SK-N-SH treated with all-trans-retinoic acid at 6 μM for 48 hours (cell line): ENCODE measurements at regions not wholly inside any gene's neighbourhood (a gene's known extent, or its start where the extent isn't known, plus 50 kb on each side); places are given as distances from the start of the nearest gene placed in this dataset.

ENCODE experiments used
- BACH2 ChIP-seq: fragments of 250-450 bp; sonication (Bioruptor Pico); IDR thresholded peaks from 2 replicates; pipeline ENCODE4 v1.9.0; 2021; ENCODE audit warnings: mild to moderate bottlenecking, borderline replicate concordance
- GLIS3 ChIP-seq: fragments of 250-450 bp; sonication (Bioruptor Pico); IDR thresholded peaks from 2 replicates; pipeline ENCODE4 v1.5.0; 2020; ENCODE audit warnings: mild to moderate bottlenecking, moderate library complexity
- SNAI2 ChIP-seq: fragments of 250-450 bp; sonication (Bioruptor Pico); IDR thresholded peaks from 2 replicates; pipeline ENCODE4 v1.5.0; 2020; ENCODE audit warnings: mild to moderate bottlenecking, moderate library complexity
- TCF4 ChIP-seq: fragments of 250-450 bp; sonication (Bioruptor Pico); IDR thresholded peaks from 2 replicates; pipeline ENCODE4 v1.8.0; 2021; ENCODE audit warnings: mild to moderate bottlenecking, moderate library complexity, borderline replicate concordance
- TOX ChIP-seq: fragments of 250-450 bp; sonication (Bioruptor Pico); IDR thresholded peaks from 2 replicates; pipeline ENCODE4 v1.8.0; 2021; ENCODE audit warnings: mild to moderate bottlenecking, moderate library complexity, borderline replicate concordance
- ZFP3 ChIP-seq: fragments of 250-450 bp; sonication (Bioruptor Pico); IDR thresholded peaks from 2 replicates; pipeline ENCODE4 v1.5.0; 2020; ENCODE audit warnings: mild to moderate bottlenecking, moderate library complexity
- ZFP30 ChIP-seq: fragments of 450-650 bp; formaldehyde crosslinking; IDR thresholded peaks from 2 replicates; pipeline ENCODE4 v1.5.0; 2022; ENCODE audit warnings: mild to moderate bottlenecking, moderate library complexity
- ZNF8 ChIP-seq: fragments of 450-650 bp; formaldehyde crosslinking; IDR thresholded peaks from 2 replicates; pipeline ENCODE4 v1.5.0; 2020; ENCODE audit warnings: mild to moderate bottlenecking, moderate library complexity
- TF ChIP-seq, protein P1 (sequence below): fragments of 250-450 bp; sonication (Bioruptor Pico); IDR thresholded peaks from 2 replicates; pipeline ENCODE4 v1.5.0; 2020; ENCODE audit warnings: mild to moderate bottlenecking, moderate library complexity
- TF ChIP-seq, protein P2 (sequence below): fragments of 250-450 bp; sonication (Bioruptor Pico); IDR thresholded peaks from 2 replicates; pipeline ENCODE4 v1.5.1; 2021; ENCODE audit warnings: mild to moderate bottlenecking, moderate library complexity
- TF ChIP-seq, protein P3 (sequence below): fragments of 250-450 bp; sonication (Bioruptor Pico); IDR thresholded peaks from 2 replicates; pipeline ENCODE4 v1.8.0; 2020; ENCODE audit warnings: mild to moderate bottlenecking, moderate library complexity, borderline replicate concordance
- TF ChIP-seq, protein P4 (sequence below): fragments of 250-450 bp; sonication (Bioruptor Pico); IDR thresholded peaks from 2 replicates; pipeline ENCODE4 v1.5.1; 2020; ENCODE audit warnings: low read depth, mild to moderate bottlenecking, moderate library complexity

DNA sequence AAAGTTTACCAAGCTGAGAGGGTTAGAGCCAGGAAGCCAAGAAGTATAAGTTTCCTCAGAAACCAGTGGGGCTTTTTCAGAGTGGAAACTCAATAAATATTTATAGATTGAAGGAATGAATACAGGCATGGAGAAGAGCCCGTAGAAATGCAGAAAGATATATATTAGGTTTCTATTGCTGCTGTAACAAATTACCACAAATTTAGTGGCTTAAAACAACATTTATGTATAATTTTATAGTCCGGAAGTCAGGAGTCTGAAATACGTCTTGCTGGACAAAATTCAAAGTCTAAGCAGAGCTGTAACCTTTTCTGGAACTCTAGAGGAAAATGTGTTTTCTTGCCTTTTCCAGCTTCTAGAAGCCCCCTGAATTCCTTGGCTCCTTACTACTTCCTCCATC, 107.3 kb upstream of the SEMA3D start:
- TF ChIP-seq BACH2 (CRISPR knock-in tag) (no peak), GLIS3 (CRISPR knock-in tag) (no peak), SNAI2 (CRISPR knock-in tag) (no peak), TOX (no peak), ZFP30 (CRISPR knock-in tag) (no peak), ZFP3 (CRISPR knock-in tag) (no peak), ZNF8 (no peak), TCF4 (CRISPR knock-in tag) (no peak)
- TF ChIP-seq, protein P1, sequence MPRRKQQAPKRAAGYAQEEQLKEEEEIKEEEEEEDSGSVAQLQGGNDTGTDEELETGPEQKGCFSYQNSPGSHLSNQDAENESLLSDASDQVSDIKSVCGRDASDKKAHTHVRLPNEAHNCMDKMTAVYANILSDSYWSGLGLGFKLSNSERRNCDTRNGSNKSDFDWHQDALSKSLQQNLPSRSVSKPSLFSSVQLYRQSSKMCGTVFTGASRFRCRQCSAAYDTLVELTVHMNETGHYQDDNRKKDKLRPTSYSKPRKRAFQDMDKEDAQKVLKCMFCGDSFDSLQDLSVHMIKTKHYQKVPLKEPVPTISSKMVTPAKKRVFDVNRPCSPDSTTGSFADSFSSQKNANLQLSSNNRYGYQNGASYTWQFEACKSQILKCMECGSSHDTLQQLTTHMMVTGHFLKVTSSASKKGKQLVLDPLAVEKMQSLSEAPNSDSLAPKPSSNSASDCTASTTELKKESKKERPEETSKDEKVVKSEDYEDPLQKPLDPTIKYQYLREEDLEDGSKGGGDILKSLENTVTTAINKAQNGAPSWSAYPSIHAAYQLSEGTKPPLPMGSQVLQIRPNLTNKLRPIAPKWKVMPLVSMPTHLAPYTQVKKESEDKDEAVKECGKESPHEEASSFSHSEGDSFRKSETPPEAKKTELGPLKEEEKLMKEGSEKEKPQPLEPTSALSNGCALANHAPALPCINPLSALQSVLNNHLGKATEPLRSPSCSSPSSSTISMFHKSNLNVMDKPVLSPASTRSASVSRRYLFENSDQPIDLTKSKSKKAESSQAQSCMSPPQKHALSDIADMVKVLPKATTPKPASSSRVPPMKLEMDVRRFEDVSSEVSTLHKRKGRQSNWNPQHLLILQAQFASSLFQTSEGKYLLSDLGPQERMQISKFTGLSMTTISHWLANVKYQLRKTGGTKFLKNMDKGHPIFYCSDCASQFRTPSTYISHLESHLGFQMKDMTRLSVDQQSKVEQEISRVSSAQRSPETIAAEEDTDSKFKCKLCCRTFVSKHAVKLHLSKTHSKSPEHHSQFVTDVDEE (CRISPR knock-in tag): no peak
- TF ChIP-seq, protein P2, sequence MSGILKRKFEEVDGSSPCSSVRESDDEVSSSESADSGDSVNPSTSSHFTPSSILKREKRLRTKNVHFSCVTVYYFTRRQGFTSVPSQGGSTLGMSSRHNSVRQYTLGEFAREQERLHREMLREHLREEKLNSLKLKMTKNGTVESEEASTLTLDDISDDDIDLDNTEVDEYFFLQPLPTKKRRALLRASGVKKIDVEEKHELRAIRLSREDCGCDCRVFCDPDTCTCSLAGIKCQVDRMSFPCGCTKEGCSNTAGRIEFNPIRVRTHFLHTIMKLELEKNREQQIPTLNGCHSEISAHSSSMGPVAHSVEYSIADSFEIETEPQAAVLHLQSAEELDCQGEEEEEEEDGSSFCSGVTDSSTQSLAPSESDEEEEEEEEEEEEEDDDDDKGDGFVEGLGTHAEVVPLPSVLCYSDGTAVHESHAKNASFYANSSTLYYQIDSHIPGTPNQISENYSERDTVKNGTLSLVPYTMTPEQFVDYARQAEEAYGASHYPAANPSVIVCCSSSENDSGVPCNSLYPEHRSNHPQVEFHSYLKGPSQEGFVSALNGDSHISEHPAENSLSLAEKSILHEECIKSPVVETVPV (CRISPR knock-in tag): no peak
- TF ChIP-seq, protein P3, sequence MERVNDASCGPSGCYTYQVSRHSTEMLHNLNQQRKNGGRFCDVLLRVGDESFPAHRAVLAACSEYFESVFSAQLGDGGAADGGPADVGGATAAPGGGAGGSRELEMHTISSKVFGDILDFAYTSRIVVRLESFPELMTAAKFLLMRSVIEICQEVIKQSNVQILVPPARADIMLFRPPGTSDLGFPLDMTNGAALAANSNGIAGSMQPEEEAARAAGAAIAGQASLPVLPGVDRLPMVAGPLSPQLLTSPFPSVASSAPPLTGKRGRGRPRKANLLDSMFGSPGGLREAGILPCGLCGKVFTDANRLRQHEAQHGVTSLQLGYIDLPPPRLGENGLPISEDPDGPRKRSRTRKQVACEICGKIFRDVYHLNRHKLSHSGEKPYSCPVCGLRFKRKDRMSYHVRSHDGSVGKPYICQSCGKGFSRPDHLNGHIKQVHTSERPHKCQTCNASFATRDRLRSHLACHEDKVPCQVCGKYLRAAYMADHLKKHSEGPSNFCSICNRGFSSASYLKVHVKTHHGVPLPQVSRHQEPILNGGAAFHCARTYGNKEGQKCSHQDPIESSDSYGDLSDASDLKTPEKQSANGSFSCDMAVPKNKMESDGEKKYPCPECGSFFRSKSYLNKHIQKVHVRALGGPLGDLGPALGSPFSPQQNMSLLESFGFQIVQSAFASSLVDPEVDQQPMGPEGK (CRISPR knock-in tag): no peak
- TF ChIP-seq, protein P4, sequence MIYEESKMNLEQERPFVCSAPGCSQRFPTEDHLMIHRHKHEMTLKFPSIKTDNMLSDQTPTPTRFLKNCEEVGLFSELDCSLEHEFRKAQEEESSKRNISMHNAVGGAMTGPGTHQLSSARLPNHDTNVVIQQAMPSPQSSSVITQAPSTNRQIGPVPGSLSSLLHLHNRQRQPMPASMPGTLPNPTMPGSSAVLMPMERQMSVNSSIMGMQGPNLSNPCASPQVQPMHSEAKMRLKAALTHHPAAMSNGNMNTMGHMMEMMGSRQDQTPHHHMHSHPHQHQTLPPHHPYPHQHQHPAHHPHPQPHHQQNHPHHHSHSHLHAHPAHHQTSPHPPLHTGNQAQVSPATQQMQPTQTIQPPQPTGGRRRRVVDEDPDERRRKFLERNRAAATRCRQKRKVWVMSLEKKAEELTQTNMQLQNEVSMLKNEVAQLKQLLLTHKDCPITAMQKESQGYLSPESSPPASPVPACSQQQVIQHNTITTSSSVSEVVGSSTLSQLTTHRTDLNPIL (CRISPR knock-in tag): no peak
